Stomach smooth muscle (tissue), 2 donors: ENCODE measurements at regions not wholly inside any gene's neighbourhood (a gene's known extent, or its start where the extent isn't known, plus 50 kb on each side); places are given as distances from the start of the nearest gene placed in this dataset.

Experiments
- H3K27ac ChIP-seq: one replicate; pipeline ENCODE4 v1.7.0; 2013; ENCODE audit warnings: mild to moderate bottlenecking, low read length, inconsistent platforms
- H3K27me3 ChIP-seq, 2 donors: one replicate each; pipeline ENCODE4 v1.7.0; 2013; ENCODE audit warnings: low read length in 2 of 2; ENCODE audit not compliant: insufficient read depth in 2 of 2, control insufficient read depth in 1 of 2
- H3K36me3 ChIP-seq, 2 donors: one replicate each; pipeline ENCODE4 v1.7.0; 2013; ENCODE audit warnings: low read length in 2 of 2; ENCODE audit not compliant: control insufficient read depth in 2 of 2, insufficient read depth in 2 of 2
- H3K4me1 ChIP-seq: one replicate; pipeline ENCODE4 v1.7.0; 2013; ENCODE audit warnings: low read length; ENCODE audit not compliant: control insufficient read depth, insufficient read depth
- H3K4me3 ChIP-seq, 2 donors: one replicate each; pipeline ENCODE4 v1.7.0; 2013; ENCODE audit warnings: low read length in 2 of 2
- H3K9ac ChIP-seq, 2 donors: one replicate each; pipeline ENCODE4 v1.7.0; 2013; ENCODE audit warnings: low read length in 2 of 2, mild to moderate bottlenecking in 1 of 2
- H3K9me3 ChIP-seq, 2 donors: one replicate each; pipeline ENCODE4 v1.7.0; 2013; ENCODE audit warnings: low read length in 2 of 2; ENCODE audit not compliant: control insufficient read depth in 2 of 2
- donor health status: healthy.
- donor health status: Pancreatic carcinoma.

DNA sequence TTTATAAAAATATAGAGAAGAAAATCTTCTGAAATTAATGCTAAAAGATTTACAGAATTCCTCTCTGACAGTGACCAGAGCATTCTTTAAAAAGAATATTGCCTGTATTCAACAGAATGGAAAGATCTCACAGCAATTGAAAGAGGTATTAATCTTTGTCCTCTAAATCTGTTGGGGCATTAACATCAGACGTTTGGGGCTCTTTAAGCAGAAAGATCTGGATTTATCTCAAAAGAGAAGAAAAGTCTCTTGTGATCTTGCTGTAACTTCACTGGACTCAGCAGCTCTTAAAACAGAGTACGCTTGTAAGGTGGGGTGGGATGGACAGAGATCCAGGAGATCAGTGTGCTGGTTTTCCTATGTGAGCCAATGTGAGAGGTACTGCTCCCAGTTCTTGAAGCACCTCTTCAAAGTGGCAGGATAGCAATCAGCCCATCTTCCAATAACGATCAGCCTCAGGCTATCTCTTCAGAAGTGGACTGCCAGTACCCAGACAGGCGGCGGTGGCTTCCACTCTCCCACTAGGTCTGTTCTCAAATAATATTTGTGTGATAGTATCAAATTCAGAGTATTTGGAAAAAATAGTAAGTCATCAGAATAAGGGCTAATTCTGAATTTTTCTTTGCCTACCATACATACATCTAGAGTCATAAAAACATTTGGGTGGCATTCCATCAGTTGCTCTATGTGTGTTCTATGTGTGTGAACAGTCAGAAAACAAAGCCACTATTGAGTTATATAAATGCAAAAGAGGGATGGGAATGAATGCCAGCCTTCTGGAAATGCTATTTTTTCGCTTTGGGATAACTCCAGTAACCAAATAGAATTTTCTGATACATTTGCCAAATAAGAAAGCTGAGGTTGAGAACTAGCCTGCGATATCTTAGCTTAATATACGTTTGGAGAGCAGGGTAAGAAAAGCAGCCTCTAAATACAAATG, 237.4 kb upstream of the RGS6 start:
- no peaks in the 10 kb centered on the region for H3K4me1 ChIP-seq
- no peak overlapping the region for H3K27ac ChIP-seq
- H3K27me3 ChIP-seq, result no peaks in the 10 kb centered on the region
- H3K36me3 ChIP-seq, result peaks cover 0 to 4% of the 10 kb centered on the region in 2 donors
- no peak overlapping the region for H3K4me3 ChIP-seq
- no peaks in the 10 kb centered on the region for H3K9me3 ChIP-seq
- no peak overlapping the region for H3K9ac ChIP-seq

DNA sequence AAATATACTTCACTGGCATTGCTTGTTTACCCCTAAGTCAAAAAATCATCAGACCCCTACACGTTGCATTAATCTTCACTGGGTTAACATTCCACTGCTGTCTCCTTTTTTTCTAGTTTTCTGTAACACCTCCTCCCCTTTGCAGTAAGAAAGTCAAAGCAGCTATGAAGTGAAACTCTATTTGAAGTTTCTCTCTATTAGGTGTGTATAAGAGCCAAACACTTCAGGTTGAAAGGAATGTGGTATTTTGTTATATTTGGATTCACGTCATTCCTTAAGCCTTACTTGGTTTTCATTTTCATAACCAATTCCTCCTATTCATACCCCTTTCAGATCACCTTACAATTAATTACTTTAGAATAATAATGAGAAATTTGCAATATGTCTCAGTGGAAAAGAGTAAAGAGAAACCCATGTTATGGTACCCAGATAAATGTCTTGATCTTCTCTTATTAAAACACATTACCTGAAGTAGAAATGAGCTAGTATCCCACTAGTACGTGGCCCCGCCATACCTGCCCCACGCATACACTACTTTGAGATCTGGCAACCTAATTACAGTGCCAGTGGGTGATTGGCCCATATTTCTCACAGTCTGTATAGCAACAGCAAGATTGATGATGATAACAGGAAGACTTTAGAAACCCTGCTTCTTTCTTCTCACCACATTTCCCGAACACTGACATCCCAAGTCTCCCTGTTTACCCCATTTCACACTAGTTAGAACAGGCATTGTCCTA, 236.4 kb upstream of the RGS6 start:
- Histone ChIP-seq H3K4me3 (no peak overlapping the region), H3K36me3 (peaks cover 0 to 4% of the 10 kb centered on the region in 2 donors), H3K27me3 (no peaks in the 10 kb centered on the region), H3K9ac (no peak overlapping the region), H3K9me3 (no peaks in the 10 kb centered on the region), H3K27ac (no peak overlapping the region), H3K4me1 (no peaks in the 10 kb centered on the region)

DNA sequence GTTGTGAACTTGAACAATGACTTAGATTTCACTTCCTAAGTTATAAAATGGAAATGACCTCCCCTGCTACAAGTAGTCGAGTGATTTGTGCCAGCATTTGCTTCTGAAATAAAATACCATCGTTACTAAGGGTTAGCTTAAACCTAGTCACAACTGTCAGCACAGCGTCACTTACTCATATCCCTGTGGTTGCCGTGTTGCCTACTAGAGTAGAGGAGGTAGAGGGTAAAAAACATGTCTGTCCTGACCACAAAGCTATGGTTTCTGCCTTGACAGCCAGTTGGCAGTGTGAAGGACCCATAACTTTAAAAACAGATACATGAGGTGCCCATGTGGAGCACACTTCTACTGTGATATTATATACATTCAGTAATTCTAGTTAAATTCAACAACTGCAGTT, 234.2 kb upstream of the RGS6 start:
- H3K4me3 ChIP-seq, result no peak overlapping the region
- H3K4me1 ChIP-seq, result no peaks in the 10 kb centered on the region
- no peaks in the 10 kb centered on the region for H3K9me3 ChIP-seq
- no peak overlapping the region for H3K9ac ChIP-seq
- H3K36me3 ChIP-seq, result peaks cover 0 to 7% of the 10 kb centered on the region in 2 donors
- no peaks in the 10 kb centered on the region for H3K27me3 ChIP-seq
- H3K27ac ChIP-seq, result no peak overlapping the region

DNA sequence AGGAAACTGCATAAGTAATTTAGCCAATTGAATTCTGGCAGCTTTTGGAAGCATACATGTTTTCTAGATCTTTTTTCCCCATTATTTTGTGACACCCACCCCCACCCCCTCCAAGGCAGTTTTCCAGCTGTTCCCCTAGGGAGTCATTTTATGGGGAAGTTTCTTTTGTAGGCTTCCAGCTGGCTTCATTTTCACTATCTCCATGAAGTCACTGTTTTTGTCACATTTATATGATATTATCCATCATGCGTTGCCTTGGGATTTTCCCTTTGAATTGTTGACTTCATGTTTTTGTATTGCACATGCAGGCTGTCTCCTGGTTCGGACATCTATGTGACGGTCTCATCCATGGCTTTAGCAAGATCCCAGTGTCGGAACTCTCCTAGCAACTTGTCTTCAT, 233.6 kb upstream of the RGS6 start:
- Histone ChIP-seq H3K4me3 (no peak overlapping the region), H3K9me3 (no peaks in the 10 kb centered on the region), H3K9ac (no peak overlapping the region), H3K27me3 (no peaks in the 10 kb centered on the region), H3K27ac (no peak overlapping the region), H3K4me1 (no peaks in the 10 kb centered on the region), H3K36me3 (peaks cover 0 to 7% of the 10 kb centered on the region in 2 donors)

DNA sequence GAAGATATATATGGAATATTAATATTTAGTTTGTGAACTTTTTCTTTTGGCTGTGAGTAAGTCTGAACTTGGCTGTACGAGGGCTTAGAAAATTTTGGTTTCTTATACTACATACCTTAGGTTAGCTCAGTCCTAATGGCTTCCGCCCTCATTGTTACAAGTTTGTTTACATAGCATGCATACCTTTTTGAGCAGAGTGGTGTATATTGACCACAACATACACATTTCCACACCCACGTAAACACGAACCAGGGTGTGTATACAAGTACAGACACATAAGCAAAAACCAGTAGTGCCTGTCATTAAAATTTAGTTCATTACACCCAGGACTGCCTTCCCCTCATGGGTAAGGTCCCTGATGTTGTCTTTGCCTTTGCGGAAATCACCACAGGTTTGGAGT, 230.2 kb upstream of the RGS6 start:
- Histone ChIP-seq H3K36me3 (peaks cover 3 to 14% of the 10 kb centered on the region in 2 donors), H3K4me3 (no peak overlapping the region), H3K27me3 (no peaks in the 10 kb centered on the region), H3K4me1 (no peaks in the 10 kb centered on the region), H3K9ac (no peak overlapping the region), H3K27ac (no peak overlapping the region), H3K9me3 (no peaks in the 10 kb centered on the region)

DNA sequence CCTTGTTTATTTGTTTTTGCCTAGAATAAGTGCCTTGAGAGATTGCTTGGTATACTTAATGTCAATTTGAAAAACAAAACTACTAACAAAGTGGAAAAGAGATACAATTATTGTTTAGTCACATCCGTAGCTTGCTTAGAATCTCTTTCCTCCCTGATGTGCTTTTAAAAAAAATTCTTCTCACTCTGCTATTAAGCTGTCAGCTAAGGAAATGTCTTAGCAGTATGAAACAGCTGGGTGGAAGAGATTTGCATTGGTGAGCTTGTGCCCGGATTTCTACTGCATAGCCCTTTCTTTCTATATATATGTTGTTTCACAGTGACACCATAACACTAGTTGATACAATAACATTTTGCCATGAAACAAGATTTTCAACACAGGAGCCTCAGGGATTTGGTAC, 229.4 kb upstream of the RGS6 start:
- no peaks in the 10 kb centered on the region for H3K4me1 ChIP-seq
- H3K27me3 ChIP-seq, result no peaks in the 10 kb centered on the region
- no peak overlapping the region for H3K27ac ChIP-seq
- peaks cover 3 to 14% of the 10 kb centered on the region in 2 donors for H3K36me3 ChIP-seq
- no peak overlapping the region for H3K9ac ChIP-seq
- no peak overlapping the region for H3K4me3 ChIP-seq
- no peaks in the 10 kb centered on the region for H3K9me3 ChIP-seq

DNA sequence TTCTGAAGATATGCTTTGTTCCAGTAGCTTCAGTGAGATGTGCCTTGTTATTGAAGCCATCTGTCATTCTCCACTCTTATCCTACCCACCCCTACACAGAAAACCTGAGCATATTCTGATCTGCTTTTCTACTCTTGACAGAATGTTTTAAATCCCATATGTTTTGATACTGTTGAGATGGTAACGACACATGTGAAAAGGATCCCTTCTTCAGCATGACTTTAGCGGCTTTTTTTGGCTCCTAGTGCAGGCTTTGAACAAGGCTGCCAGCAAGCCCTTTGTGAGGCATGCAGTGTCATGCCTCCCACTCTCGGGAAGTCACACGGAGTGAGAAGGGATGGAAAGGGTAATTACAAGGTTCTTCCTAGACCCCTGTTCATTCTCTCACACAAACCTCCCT, 228.8 kb upstream of the RGS6 start:
- Histone ChIP-seq H3K27ac (no peak overlapping the region), H3K4me1 (no peaks in the 10 kb centered on the region), H3K27me3 (no peaks in the 10 kb centered on the region), H3K4me3 (no peak overlapping the region), H3K36me3 (peaks cover 3 to 14% of the 10 kb centered on the region in 2 donors), H3K9ac (no peak overlapping the region), H3K9me3 (no peaks in the 10 kb centered on the region)

DNA sequence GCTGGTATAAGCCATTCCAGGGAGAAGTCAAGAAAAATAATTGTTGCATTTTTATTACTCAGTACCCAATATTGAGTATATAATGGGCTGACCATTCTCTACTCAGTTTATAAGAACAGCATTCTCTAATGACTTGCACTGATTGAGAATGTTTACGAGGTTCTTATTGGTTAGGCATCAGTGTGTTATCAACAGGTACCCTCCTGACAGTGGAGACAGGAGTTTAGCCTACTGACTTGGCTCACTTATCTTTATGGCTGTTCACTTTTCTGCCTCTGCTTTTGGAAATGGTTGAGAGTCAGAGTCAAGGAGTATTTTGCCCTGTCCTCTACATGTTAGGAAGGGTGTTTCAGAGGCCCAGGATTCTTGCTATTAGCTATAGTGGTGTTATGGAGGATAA, 228.0 kb upstream of the RGS6 start:
- Histone ChIP-seq H3K9ac (no peak overlapping the region), H3K4me1 (no peaks in the 10 kb centered on the region), H3K4me3 (no peak overlapping the region), H3K9me3 (no peaks in the 10 kb centered on the region), H3K27ac (no peak overlapping the region), H3K36me3 (peaks cover 6 to 15% of the 10 kb centered on the region in 2 donors), H3K27me3 (no peaks in the 10 kb centered on the region)

DNA sequence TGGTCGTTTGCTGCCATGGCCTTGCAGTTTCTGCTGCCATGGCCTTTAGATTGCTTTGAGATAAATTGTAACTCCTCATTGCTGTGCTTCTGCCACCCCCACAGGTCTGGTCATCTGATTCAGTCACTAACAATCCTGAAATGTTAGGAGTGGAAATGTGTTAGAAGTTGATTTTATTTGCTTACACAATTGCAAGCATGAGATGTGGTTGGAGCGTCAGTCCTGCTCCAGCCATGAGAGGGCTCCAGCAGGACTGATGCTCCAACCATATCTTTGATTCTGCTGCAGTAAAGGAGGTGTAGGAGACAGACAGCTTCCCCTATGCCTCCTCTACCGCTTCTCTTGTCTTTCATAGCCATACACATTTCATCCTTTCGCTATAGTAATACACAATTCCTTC, 226.8 kb upstream of the RGS6 start:
- Histone ChIP-seq H3K9ac (no peak overlapping the region), H3K27ac (no peak overlapping the region), H3K4me3 (no peak overlapping the region), H3K9me3 (no peaks in the 10 kb centered on the region), H3K27me3 (no peaks in the 10 kb centered on the region), H3K4me1 (no peaks in the 10 kb centered on the region), H3K36me3 (peaks cover 9 to 15% of the 10 kb centered on the region in 2 donors)

DNA sequence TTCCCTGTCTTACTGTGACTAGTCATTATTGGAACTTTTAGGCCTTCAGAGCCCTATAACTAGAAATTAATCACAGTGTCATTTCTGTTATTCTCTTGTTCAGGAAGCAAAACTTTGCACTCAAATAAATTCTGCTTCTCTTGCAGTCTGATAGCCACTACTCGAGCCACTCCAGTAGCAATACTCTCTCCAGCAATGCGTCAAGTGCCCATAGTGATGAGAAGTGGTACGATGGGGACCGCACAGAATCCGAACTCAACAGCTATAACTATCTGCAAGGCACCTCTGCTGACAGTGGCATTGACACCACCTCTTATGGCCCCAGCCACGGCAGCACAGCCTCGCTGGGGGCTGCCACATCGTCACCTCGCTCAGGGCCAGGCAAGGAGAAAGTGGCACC, 223.2 kb upstream of the RGS6 start:
- Histone ChIP-seq H3K9ac (no peak overlapping the region), H3K4me3 (no peak overlapping the region), H3K27me3 (no peaks in the 10 kb centered on the region), H3K36me3 (peaks cover 12 to 14% of the 10 kb centered on the region in 2 donors), H3K27ac (no peak overlapping the region), H3K4me1 (no peaks in the 10 kb centered on the region), H3K9me3 (no peaks in the 10 kb centered on the region)

DNA sequence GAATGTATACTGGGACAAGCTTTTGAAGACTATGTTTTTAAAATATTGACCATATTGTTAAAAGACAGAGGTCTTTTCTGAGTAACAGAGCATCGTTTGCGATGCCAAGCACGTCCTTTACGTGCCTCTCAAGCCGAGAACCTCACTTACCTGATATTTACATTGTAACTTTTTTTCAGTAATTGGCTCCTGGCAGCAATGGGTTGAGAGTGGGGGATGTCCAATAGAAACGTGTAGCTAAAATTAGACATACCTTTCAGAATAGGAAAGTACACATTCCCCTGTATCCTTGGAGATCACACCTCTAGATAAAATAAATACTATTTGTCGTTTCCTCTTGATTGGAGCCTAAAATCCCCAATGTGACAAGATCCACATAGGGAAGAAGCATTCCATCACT, 222.2 kb upstream of the RGS6 start:
- H3K4me1 ChIP-seq, result no peaks in the 10 kb centered on the region
- H3K9me3 ChIP-seq, result no peaks in the 10 kb centered on the region
- H3K27me3 ChIP-seq, result no peaks in the 10 kb centered on the region
- H3K4me3 ChIP-seq, result no peak overlapping the region
- H3K27ac ChIP-seq, result no peak overlapping the region
- peaks cover 10 to 12% of the 10 kb centered on the region in 2 donors for H3K36me3 ChIP-seq
- H3K9ac ChIP-seq, result no peak overlapping the region
